PFSK-1 (cell line): ENCODE measurements at regions not wholly inside any gene's neighbourhood (a gene's known extent, or its start where the extent isn't known, plus 50 kb on each side); places are given as distances from the start of the nearest gene placed in this dataset.

Experiments
- FOXP2 ChIP-seq: optimal IDR thresholded peaks from 2 replicates; pipeline ENCODE3; 2011; ENCODE audit warnings: borderline replicate concordance, control low read depth, inconsistent platforms; ENCODE audit not compliant: insufficient read depth; ENCODE audit errors: extremely low read length, extremely low read depth
- POLR2AphosphoS5 ChIP-seq: IDR thresholded peaks from 2 replicates; pipeline ENCODE4 v1.6.1; 2012; ENCODE audit warnings: low read depth, mild to moderate bottlenecking, control low read depth, low read length, moderate library complexity
- REST ChIP-seq, 2 experiments: IDR thresholded peaks; 2 replicates each; pipeline versions ENCODE4 v1.6.1 to v1.8.0; 2011 to 2012; ENCODE audit warnings: low read depth in 2 of 2, low read length in 2 of 2, control low read depth in 1 of 2, inconsistent platforms in 1 of 2, mild to moderate bottlenecking in 1 of 2, moderate library complexity in 1 of 2; ENCODE audit not compliant: insufficient read depth in 1 of 2
- SIN3A ChIP-seq: IDR thresholded peaks from 2 replicates; pipeline ENCODE4 v1.6.1; 2012; ENCODE audit warnings: mild to moderate bottlenecking, low read length, moderate library complexity, borderline replicate concordance; ENCODE audit not compliant: insufficient read depth
- TAF1 ChIP-seq: IDR thresholded peaks from 2 replicates; pipeline ENCODE4 v1.6.1; 2012; ENCODE audit warnings: low read length, control low read depth, borderline replicate concordance; ENCODE audit not compliant: insufficient read depth

GRCh38 chr17:52837492-52837891 is 679.0 kb upstream of the CA10 start:
- TF ChIP-seq TAF1, result no peak
- TF ChIP-seq FOXP2, result no peak
- no peak for TF ChIP-seq REST (IDR thresholded peaks at IDR 0.05; ENCODE audit: insufficient read depth in 1 of 2, low read depth in 2 of 2, low read length in 2 of 2)
- no peak for TF ChIP-seq POLR2AphosphoS5
- no peak for TF ChIP-seq SIN3A

GRCh38 chr17:52831536-52831935 is 673.0 kb upstream of the CA10 start:
- no peak for TF ChIP-seq FOXP2

GRCh38 chr17:52828621-52829020 is 670.1 kb upstream of the CA10 start:
- no peak for TF ChIP-seq FOXP2
- no peak for TF ChIP-seq SIN3A
- TF ChIP-seq REST (IDR thresholded peaks at IDR 0.05; ENCODE audit: insufficient read depth in 1 of 2, low read depth in 2 of 2, low read length in 2 of 2), result no peak
- no peak for TF ChIP-seq TAF1
- no peak for TF ChIP-seq POLR2AphosphoS5

- no peak for TF ChIP-seq FOXP2
- TF ChIP-seq POLR2AphosphoS5, result no peak
- TF ChIP-seq TAF1, result no peak
- TF ChIP-seq REST (IDR thresholded peaks at IDR 0.05; ENCODE audit: insufficient read depth in 1 of 2, low read depth in 2 of 2, low read length in 2 of 2), result no peak
- TF ChIP-seq SIN3A, result no peak
Measured at GRCh38 chr17:52827526-52827925, 669.0 kb upstream of the CA10 start.

- TF ChIP-seq REST (IDR thresholded peaks at IDR 0.05; ENCODE audit: insufficient read depth in 1 of 2, low read depth in 2 of 2, low read length in 2 of 2) (no peak), SIN3A (no peak), TAF1 (no peak), FOXP2 (no peak), POLR2AphosphoS5 (no peak)
Measured at GRCh38 chr17:52824542-52824941, 666.0 kb upstream of the CA10 start.

- TF ChIP-seq REST (IDR thresholded peaks at IDR 0.05; ENCODE audit: insufficient read depth in 1 of 2, low read depth in 2 of 2, low read length in 2 of 2) (no peak), TAF1 (no peak), SIN3A (no peak), FOXP2 (no peak), POLR2AphosphoS5 (no peak)
Measured at GRCh38 chr17:52823155-52823554, 664.6 kb upstream of the CA10 start.
